ENCODE measurements at regions not wholly inside any gene's neighbourhood (a gene's known extent, or its start where the extent isn't known, plus 50 kb on each side); places are given as distances from the start of the nearest gene placed in this dataset.

GRCh38 chrX:139327355-139327754 is 203.2 kb upstream of the F9 start:
- TF ChIP-seq POLR2A (IDR thresholded peaks at IDR 0.05), result no peak
- TF ChIP-seq, protein P1, sequence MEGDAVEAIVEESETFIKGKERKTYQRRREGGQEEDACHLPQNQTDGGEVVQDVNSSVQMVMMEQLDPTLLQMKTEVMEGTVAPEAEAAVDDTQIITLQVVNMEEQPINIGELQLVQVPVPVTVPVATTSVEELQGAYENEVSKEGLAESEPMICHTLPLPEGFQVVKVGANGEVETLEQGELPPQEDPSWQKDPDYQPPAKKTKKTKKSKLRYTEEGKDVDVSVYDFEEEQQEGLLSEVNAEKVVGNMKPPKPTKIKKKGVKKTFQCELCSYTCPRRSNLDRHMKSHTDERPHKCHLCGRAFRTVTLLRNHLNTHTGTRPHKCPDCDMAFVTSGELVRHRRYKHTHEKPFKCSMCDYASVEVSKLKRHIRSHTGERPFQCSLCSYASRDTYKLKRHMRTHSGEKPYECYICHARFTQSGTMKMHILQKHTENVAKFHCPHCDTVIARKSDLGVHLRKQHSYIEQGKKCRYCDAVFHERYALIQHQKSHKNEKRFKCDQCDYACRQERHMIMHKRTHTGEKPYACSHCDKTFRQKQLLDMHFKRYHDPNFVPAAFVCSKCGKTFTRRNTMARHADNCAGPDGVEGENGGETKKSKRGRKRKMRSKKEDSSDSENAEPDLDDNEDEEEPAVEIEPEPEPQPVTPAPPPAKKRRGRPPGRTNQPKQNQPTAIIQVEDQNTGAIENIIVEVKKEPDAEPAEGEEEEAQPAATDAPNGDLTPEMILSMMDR (IDR thresholded peaks at IDR 0.05), result no peak
- no peak for TF ChIP-seq POLR2AphosphoS5 (IDR thresholded peaks at IDR 0.05)

Measured in breast epithelium (tissue), 3 donors.